ENCODE measurements at regions not wholly inside any gene's neighbourhood (a gene's known extent, or its start where the extent isn't known, plus 50 kb on each side); places are given as distances from the start of the nearest gene placed in this dataset.

- DNase-seq (ENCODE audit: low read depth in 4 of 4, low spot score in 3 of 4): no peak
Measured at GRCh38 chr12:107537464-107538119, 148.0 kb upstream of the PWP1 start.

DNA sequence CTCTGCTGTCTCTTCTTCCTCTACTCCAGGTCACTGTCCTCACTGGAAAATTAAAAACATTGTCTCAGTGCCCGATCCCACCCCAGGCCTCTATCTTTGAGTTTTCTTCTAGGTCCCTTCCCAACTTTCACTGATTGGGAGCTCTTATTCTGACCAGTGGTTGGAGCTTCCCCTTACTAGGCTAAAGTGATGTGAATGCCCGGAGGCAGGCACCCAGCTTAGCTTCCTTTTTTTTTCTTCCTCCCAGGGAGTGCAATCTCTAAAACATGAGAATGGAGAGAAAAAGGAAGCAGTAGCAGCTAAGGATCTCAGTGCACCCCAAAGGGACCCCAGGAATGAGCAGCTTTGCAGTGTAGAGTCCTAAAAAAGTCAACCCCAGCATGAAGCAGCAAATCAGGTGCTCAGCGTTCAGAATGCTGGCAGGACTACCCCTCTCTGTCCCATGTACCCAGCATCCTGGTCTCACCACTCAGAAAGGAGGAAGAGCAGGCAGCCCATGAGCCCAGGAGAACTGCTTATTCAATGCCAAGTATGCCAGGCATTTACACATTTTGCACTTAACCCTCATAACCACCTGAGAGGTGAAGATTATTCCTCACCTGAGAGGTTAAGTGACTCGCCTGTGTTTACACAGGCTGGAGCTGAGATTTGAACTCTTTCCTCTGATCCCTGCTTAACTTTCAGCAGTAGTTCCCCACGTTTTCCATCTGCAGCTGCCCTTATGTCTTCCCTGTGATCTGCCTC lies 146.2 kb upstream of the PWP1 start:
- no peak for DNase-seq (ENCODE audit: low read depth in 4 of 4, low spot score in 3 of 4)

DNA sequence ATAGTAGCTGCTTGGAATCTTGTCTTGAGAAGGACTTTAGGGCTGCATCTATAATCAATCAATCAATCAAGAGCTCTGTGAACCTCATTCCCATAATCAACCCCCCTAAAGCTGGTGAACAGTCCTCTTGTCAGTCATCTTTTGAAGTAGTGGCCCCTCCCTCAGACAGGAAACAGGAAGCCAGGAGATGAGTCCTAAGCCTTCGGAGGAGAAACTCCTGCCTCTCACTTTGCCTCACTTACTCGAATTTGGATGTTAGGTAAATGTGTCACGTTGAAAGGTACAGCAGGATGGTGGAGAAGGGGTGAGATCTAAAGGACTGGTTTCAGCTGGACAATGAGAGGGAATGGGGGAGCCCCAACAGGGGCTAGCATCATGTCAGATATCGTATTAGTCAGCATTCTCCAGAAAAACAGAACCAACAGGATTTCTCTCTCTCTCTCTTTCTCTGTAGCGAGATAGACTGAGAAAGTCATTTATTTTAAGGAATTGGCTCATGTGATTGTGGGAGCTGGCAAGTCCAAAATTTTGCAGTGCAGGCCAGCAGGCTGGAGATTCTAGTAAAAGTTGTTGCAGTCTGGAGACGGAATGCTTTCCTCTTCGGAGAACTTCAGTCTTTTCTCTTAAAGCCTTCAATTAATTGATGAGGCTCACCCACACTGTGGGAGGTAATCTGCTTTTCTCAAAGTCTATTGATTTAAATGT lies 144.4 kb upstream of the PWP1 start:
- DNase-seq (ENCODE audit: low read depth in 4 of 4, low spot score in 3 of 4): no peak

- no peak for DNase-seq (ENCODE audit: low read depth in 4 of 4, low spot score in 3 of 4)
Measured at GRCh38 chr12:107543416-107543815, 142.2 kb upstream of the PWP1 start.

DNA sequence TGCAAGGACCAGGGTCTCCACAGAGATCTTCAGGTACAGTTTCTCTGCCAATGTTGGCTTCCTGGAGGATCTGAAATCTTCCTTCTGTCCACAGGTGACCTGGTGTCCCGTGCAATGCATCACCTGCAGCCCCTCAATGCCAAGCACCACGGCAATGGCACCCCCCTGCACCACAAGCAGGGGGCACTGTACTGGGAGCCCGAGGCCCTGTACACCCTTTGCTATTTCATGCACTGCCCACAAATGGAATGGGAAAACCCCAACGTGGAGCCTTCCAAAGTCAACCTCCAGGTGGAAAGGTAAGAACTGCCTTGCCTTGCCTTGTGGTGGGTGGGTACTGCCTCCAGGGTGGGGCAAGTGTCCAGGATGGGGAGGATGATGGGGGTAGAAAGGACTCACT lies 141.8 kb upstream of the PWP1 start:
- DNase-seq (ENCODE audit: low read depth in 4 of 4, low spot score in 3 of 4): no peak

DNA sequence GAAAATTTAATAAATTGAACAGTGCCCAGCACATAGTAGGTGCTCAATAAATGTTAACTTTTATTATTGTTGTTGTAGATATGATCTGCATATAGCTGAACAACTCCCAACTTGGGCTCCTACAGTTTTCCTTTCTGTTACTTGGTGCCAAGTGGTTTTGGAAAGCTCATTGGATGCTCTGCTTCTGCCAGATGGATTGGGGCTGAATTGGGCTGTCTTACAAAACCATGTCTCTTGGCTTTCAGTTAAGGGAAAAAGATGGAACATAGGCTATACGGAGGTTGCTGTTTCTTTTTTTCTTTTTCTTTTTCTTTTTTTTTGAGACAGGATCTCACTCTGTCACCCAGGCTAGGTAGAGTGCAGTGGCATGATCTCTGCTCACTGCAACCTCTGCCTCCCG lies 140.7 kb upstream of the PWP1 start:
- no peak for DNase-seq (ENCODE audit: low read depth in 4 of 4, low spot score in 3 of 4)

- no peak for DNase-seq (ENCODE audit: low read depth in 4 of 4, low spot score in 3 of 4)
Measured at GRCh38 chr12:107545737-107546353, 139.8 kb upstream of the PWP1 start.

DNA sequence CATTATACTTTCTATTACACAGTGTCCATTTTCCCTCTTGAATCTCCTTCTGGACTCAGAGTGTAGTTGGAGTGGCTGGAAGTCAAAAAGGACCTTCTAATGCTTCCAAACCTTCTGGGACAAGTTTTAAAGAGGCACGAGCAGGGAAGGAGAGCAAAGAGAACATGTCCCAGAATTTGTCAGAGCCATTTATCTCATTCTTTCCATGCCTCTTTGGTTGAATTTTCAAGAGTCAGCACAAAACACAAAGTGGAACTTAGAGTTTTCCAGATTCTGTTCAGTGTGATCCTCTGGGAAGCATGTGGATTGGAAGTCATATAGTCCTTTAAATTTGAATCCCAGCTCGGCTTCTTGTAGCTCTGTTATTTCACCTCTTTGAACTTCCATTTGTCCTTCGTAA lies 138.2 kb upstream of the PWP1 start:
- DNase-seq (ENCODE audit: low read depth in 4 of 4, low spot score in 3 of 4): no peak

DNA sequence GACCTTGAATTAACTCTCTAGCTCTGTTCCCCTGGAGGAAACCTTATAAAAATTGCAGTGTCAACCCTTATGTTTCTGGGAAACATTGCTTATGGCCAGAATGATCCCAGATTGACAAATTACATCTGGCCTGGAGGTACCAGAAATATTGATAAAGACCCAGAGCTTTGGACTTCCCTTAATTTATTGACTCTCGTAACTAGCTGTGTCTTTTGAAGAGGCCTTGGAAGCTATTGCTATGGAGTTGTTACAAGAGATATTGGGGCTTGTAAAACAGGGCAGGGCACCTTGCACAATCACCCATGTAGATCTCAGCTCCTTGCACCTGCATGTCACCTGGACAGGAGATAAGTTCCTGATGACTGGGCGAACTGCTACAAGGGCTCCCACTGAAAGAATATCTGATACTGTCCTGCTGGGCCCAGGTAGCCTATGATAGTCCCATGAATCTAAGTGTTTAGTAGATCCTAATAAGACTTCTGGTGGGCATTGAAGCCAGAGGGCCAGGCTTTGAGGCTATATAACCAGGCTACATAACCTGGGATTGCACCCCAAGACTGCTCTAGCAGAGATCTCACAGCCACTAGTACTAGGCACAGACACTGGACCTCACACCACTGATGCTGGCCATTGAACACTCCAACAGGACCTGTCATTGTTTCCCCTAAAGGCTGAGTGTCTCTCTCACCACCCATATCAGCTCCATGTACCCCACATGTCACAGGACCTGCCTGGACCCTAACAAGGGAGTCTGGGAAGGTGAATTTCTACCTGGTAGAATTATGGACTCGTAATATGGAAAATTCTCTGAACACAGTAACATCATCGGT lies 135.7 kb upstream of the PWP1 start:
- DNase-seq (ENCODE audit: low read depth in 4 of 4, low spot score in 3 of 4): no peak

- no peak for DNase-seq (ENCODE audit: low read depth in 4 of 4, low spot score in 3 of 4)
Measured at GRCh38 chr12:107551434-107551833, 134.2 kb upstream of the PWP1 start.

GRCh38 chr12:107552263-107552662 lies 133.3 kb upstream of the PWP1 start:
- DNase-seq (ENCODE audit: low read depth in 4 of 4, low spot score in 3 of 4): no peak

DNA sequence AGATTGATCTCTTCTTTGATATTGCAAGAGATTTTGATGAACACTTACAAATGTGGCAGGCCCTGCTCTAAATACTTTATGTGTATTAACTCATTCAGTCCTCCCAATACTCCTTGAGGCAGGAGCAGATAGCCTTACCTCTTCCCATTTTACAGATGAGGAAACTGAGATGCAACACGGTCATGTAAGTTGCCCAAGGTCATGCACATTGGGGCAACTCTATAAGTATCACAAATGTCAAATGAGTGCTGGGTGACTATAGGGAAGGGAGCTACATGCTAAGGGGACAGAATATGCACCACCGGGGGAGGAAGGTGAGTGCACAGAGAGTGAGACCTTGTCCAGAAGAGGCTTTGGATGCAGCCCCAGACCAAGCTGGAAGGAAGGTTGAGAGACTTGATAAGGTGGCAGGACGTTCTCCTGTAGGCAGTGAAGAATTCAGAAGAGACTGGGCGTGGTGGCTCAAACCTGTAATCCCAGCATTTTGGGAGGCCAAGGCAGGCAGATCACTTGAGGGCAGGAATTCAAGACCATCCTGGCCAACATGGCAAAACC lies 132.3 kb upstream of the PWP1 start:
- DNase-seq (ENCODE audit: low read depth in 4 of 4, low spot score in 3 of 4): no peak

GRCh38 chr12:107554941-107555340 lies 130.7 kb upstream of the PWP1 start:
- no peak for DNase-seq (ENCODE audit: low read depth in 4 of 4, low spot score in 3 of 4)

DNA sequence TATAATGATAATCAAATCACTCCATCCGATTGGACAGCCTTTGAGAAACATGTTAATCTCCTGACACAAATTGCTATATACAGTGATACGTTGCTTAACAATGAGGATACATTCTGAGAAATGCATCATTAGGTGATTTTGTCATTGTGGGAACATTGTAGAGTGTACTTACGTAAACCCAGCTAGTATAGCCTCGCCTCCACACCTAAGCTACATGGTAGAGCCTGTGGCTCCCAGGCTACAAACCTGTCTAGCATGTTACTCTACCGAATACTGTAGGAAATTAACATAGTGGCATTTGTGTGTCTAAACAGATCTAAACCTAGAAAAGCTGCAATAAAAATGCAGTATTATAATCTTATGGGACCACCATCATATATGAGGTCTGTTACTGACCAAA lies 128.6 kb upstream of the PWP1 start:
- DNase-seq (ENCODE audit: low read depth in 4 of 4, low spot score in 3 of 4): no peak

GRCh38 chr12:107557589-107558100 lies 128.0 kb upstream of the PWP1 start:
- DNase-seq (ENCODE audit: low read depth in 4 of 4, low spot score in 3 of 4): no peak

GRCh38 chr12:107558141-107558815 lies 127.3 kb upstream of the PWP1 start:
- no peak for DNase-seq (ENCODE audit: low read depth in 4 of 4, low spot score in 3 of 4)

DNA sequence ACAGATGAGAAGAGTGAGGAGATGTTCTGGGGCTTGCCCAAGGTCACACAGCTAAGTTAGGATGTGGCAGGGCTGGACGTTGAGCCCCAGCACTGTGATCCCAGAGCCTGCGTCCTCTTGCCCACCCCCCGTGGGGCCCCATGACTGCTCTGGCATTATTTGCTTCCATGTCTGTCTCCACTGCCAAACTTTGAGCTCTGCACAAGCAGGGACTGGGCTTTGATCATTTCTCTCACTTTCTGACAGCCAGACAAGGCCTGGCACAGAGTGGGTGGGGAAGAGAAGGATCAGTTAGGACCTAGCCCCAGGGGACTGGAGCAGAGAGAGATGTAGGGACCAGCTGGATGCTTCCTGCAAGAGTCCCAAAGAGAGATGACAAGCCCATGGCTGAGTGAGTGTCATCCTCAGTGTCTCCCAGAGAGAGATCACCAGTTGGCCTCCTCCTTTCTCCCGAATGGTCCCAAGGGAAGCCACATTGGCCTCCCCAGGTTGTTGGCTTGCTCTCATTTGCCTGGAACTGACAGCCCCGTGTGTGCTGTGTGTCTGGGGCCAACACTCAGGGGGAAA lies 126.7 kb upstream of the PWP1 start:
- no peak for DNase-seq (ENCODE audit: low read depth in 4 of 4, low spot score in 3 of 4)

DNA sequence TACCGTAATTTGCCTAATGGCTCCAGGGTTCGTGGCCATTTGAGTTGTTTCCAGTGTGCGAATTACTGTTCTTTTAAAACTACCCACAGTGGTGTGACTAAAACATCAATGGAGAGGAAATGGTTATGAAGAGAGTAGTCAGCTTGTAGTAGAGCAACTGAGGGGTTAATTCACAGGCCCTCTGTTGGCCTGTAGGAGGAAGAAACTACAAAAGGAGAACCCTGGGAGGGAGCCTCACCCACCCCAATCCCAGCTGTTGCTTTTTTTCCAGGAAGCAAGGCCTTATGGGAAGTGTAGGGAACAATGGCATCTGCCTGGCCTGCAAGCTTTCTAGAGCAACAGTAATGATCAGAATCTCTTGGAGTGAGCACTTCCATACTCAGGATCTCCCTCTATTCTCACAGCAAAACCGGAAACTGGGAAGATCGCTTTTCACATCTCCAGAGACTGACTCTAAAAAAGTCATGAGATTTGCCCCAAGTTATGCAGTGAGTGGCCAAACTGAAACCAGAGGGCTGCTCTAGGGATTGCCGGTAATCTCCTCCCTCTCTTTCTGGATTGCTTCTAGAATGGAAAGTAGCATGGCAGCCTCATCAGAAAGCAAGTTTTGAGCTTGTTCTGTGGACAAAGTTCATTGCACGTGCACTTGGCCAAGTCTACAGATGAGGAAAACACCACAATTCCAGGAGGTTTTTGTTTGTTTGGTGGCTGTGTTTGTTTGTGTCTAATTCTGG lies 125.3 kb upstream of the PWP1 start:
- DNase-seq (ENCODE audit: low read depth in 4 of 4, low spot score in 3 of 4): no peak

DNA sequence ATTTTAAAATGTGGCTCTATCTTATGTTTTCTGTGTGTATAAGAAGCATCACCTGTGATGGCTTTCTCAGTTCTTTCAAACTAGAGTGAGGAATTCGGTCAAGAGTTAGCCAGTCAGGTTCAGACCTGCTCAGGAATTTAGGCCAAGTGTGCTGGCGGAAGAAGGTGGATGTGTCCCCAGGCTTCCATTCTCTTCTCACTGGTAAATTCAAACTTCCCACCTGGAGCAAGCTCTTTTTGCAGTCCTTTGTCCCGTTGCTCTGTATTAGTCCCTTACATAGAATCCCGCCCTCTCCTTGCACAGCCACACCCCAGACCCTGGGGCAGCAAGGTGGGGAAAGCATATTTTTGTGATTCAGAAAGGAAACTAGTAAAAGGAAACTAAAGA lies 124.7 kb upstream of the PWP1 start:
- no peak for DNase-seq (ENCODE audit: low read depth in 4 of 4, low spot score in 3 of 4)
